Activated CD4-positive, alpha-beta T cell treated with anti-CD3 and anti-CD28 coated beads for 36 hours (primary cell): ENCODE measurements at regions not wholly inside any gene's neighbourhood (a gene's known extent, or its start where the extent isn't known, plus 50 kb on each side); places are given as distances from the start of the nearest gene placed in this dataset.

ENCODE experiments used
- ATAC-seq: fragments of 200-7000 bp; cut with Tn5 transposase; one replicate; pipeline ENCODE4 v1.10.0; 2021; ENCODE audit warnings: mild to moderate bottlenecking, moderate library complexity
- CTCF ChIA-PET: fragments of 350-600 bp; sonication (Branson Sonifier 250); formaldehyde crosslinking; loops from one replicate; lab custom pipeline; 2021; ENCODE audit warnings: antibody characterized with exemption; lab: Charles Lee
- POLR2A ChIA-PET: fragments of 350-600 bp; sonication (Branson Sonifier 250); formaldehyde crosslinking; loops from one replicate; lab custom pipeline; 2021; ENCODE audit warnings: antibody characterized with exemption, inconsistent platforms; lab: Charles Lee
- DNase-seq: peaks from one replicate; pipeline ENCODE4 v3.0.0-alpha.2; 2020
- H3K27ac Mint-ChIP-seq: one replicate; pipeline ENCODE4 v1.8.0; 2021; ENCODE audit warnings: mixed read lengths
- H3K27me3 Mint-ChIP-seq: one replicate; pipeline ENCODE4 v1.8.0; 2021; ENCODE audit warnings: mixed read lengths
- H3K36me3 Mint-ChIP-seq: one replicate; pipeline ENCODE4 v1.8.0; 2021; ENCODE audit warnings: low read depth, mixed read lengths
- H3K4me1 Mint-ChIP-seq: one replicate; pipeline ENCODE4 v1.8.0; 2021; ENCODE audit warnings: mixed read lengths
- H3K4me3 Mint-ChIP-seq: one replicate; pipeline ENCODE4 v1.8.0; 2021; ENCODE audit warnings: mild to moderate bottlenecking, moderate library complexity, mixed read lengths
- H3K9me3 Mint-ChIP-seq: one replicate; pipeline ENCODE4 v1.8.0; 2021; ENCODE audit warnings: low read depth, mixed read lengths
- intact Hi-C, 2 experiments: fragments of 100-400 bp; cut with DNase I in 1 of 2; cut with micrococcal nuclease in 1 of 2; formaldehyde crosslinking; loops; one replicate each; pipeline versions ENCODE4 v1.14.2 to v1.15.1; 2022 to 2024; cut with DNase I, micrococcal nuclease

- CTCF ChIA-PET: no interaction called here
- DNase-seq: no peak
- Mint-ChIP-seq H3K9me3 (peaks cover 17% of the 10 kb centered on the region), H3K27me3 (no peaks in the 10 kb centered on the region), H3K4me3 (no peak overlapping the region), H3K36me3 (no peaks in the 10 kb centered on the region), H3K27ac (no peak overlapping the region), H3K4me1 (no peaks in the 10 kb centered on the region)
- intact Hi-C loops: no loop called here
- POLR2A ChIA-PET: no interaction called here
- ATAC-seq: no peak
These were observed 622.3 kb downstream of the SEMA5A start for GRCh38 chr5:8923526-8923925.

GRCh38 chr5:8924054-8924793, 621.7 kb downstream of the SEMA5A start:
- Mint-ChIP-seq H3K36me3 (no peaks in the 10 kb centered on the region), H3K4me3 (no peak overlapping the region), H3K27me3 (no peaks in the 10 kb centered on the region), H3K4me1 (no peaks in the 10 kb centered on the region), H3K27ac (no peak overlapping the region), H3K9me3 (peaks cover 19% of the 10 kb centered on the region)
- CTCF ChIA-PET: no interaction called here
- DNase-seq (no peak), ATAC-seq (no peak)
- intact Hi-C loops: no loop called here
- POLR2A ChIA-PET: no interaction called here

GRCh38 chr5:8930021-8930420, 615.9 kb downstream of the SEMA5A start:
- intact Hi-C loops: no loop called here
- CTCF ChIA-PET: no interaction called here
- peaks cover 8% of the 10 kb centered on the region for H3K9me3 Mint-ChIP-seq
- POLR2A ChIA-PET: no interaction called here
- H3K36me3 Mint-ChIP-seq: no peaks in the 10 kb centered on the region
- DNase-seq (no peak), ATAC-seq (no peak)
- no peaks in the 10 kb centered on the region for H3K4me1 Mint-ChIP-seq
- H3K27me3 Mint-ChIP-seq: no peaks in the 10 kb centered on the region
- H3K27ac Mint-ChIP-seq: no peak overlapping the region
- H3K4me3 Mint-ChIP-seq: no peak overlapping the region

- ChIA-PET POLR2A (no interaction called here), CTCF (no interaction called here)
- H3K4me3 Mint-ChIP-seq: no peak overlapping the region
- no peak overlapping the region for H3K27ac Mint-ChIP-seq
- DNase-seq (no peak), ATAC-seq (no peak)
- no peaks in the 10 kb centered on the region for H3K4me1 Mint-ChIP-seq
- H3K27me3 Mint-ChIP-seq: no peaks in the 10 kb centered on the region
- peaks cover 12% of the 10 kb centered on the region for H3K9me3 Mint-ChIP-seq
- H3K36me3 Mint-ChIP-seq: no peaks in the 10 kb centered on the region
- intact Hi-C loops: no loop called here
These were observed 611.4 kb downstream of the SEMA5A start for GRCh38 chr5:8934455-8934854.

- Mint-ChIP-seq H3K36me3 (peaks cover 2% of the 10 kb centered on the region), H3K4me3 (no peak overlapping the region), H3K27me3 (no peaks in the 10 kb centered on the region), H3K27ac (no peak overlapping the region), H3K4me1 (no peaks in the 10 kb centered on the region), H3K9me3 (peaks cover 19% of the 10 kb centered on the region)
- POLR2A ChIA-PET: no interaction called here
- intact Hi-C loops: no loop called here
- no peak for DNase-seq
- ATAC-seq: no peak
- CTCF ChIA-PET: no interaction called here
These were observed 604.9 kb downstream of the SEMA5A start for GRCh38 chr5:8940934-8941333.

GRCh38 chr5:8943301-8943700, 602.6 kb downstream of the SEMA5A start:
- peaks cover 18% of the 10 kb centered on the region for H3K9me3 Mint-ChIP-seq
- DNase-seq: no peak
- peaks cover 2% of the 10 kb centered on the region for H3K36me3 Mint-ChIP-seq
- CTCF ChIA-PET: no interaction called here
- no peaks in the 10 kb centered on the region for H3K4me1 Mint-ChIP-seq
- no peak overlapping the region for H3K27ac Mint-ChIP-seq
- H3K27me3 Mint-ChIP-seq: no peaks in the 10 kb centered on the region
- POLR2A ChIA-PET: no interaction called here
- intact Hi-C loops: no loop called here
- no peak overlapping the region for H3K4me3 Mint-ChIP-seq
- no peak for ATAC-seq

GRCh38 chr5:8944005-8944404, 601.9 kb downstream of the SEMA5A start:
- intact Hi-C loops: no loop called here
- no peaks in the 10 kb centered on the region for H3K27me3 Mint-ChIP-seq
- POLR2A ChIA-PET: no interaction called here

GRCh38 chr5:8945972-8946371, 599.9 kb downstream of the SEMA5A start:
- CTCF ChIA-PET: no interaction called here
- DNase-seq (no peak), ATAC-seq (no peak)
- H3K9me3 Mint-ChIP-seq: peaks cover 4% of the 10 kb centered on the region
- no peaks in the 10 kb centered on the region for H3K27me3 Mint-ChIP-seq
- H3K36me3 Mint-ChIP-seq: no peaks in the 10 kb centered on the region
- no peaks in the 10 kb centered on the region for H3K4me1 Mint-ChIP-seq
- H3K27ac Mint-ChIP-seq: no peak overlapping the region
- H3K4me3 Mint-ChIP-seq: no peak overlapping the region
- intact Hi-C loops: no loop called here
- POLR2A ChIA-PET: no interaction called here

More at GRCh38 chr5:8944005-8944404, 601.9 kb downstream of the SEMA5A start:
- ATAC-seq (no peak), DNase-seq (no peak)
- Mint-ChIP-seq H3K27ac (no peak overlapping the region), H3K9me3 (peaks cover 16% of the 10 kb centered on the region), H3K4me3 (no peak overlapping the region), H3K4me1 (no peaks in the 10 kb centered on the region), H3K36me3 (peaks cover 2% of the 10 kb centered on the region)
- CTCF ChIA-PET: no interaction called here

- intact Hi-C loops: no loop called here
- Mint-ChIP-seq H3K9me3 (peaks cover 2% of the 10 kb centered on the region), H3K27ac (no peak overlapping the region), H3K27me3 (no peaks in the 10 kb centered on the region), H3K36me3 (no peaks in the 10 kb centered on the region), H3K4me3 (no peak overlapping the region), H3K4me1 (no peaks in the 10 kb centered on the region)
- ChIA-PET CTCF (no interaction called here), POLR2A (no interaction called here)
- no peak for ATAC-seq
- no peak for DNase-seq
These were observed 596.0 kb downstream of the SEMA5A start for GRCh38 chr5:8949908-8950307.

- H3K4me3 Mint-ChIP-seq: no peak overlapping the region
- peaks cover 2% of the 10 kb centered on the region for H3K9me3 Mint-ChIP-seq
- ATAC-seq (no peak), DNase-seq (no peak)
- H3K27me3 Mint-ChIP-seq: no peaks in the 10 kb centered on the region
- H3K36me3 Mint-ChIP-seq: no peaks in the 10 kb centered on the region
- intact Hi-C loops: no loop called here
- ChIA-PET CTCF (no interaction called here), POLR2A (no interaction called here)
- no peak overlapping the region for H3K27ac Mint-ChIP-seq
- no peaks in the 10 kb centered on the region for H3K4me1 Mint-ChIP-seq
These were observed 593.7 kb downstream of the SEMA5A start for GRCh38 chr5:8952147-8952546.

GRCh38 chr5:8953016-8953415, 592.9 kb downstream of the SEMA5A start:
- Mint-ChIP-seq H3K4me1 (no peaks in the 10 kb centered on the region), H3K9me3 (peaks cover 2% of the 10 kb centered on the region), H3K27ac (no peak overlapping the region), H3K27me3 (no peaks in the 10 kb centered on the region), H3K36me3 (no peaks in the 10 kb centered on the region), H3K4me3 (no peak overlapping the region)
- CTCF ChIA-PET: no interaction called here
- intact Hi-C loops: no loop called here
- POLR2A ChIA-PET: no interaction called here
- ATAC-seq (no peak), DNase-seq (no peak)

GRCh38 chr5:8953911-8954438, 591.9 kb downstream of the SEMA5A start:
- no peak for ATAC-seq
- no peak overlapping the region for H3K27ac Mint-ChIP-seq
- intact Hi-C loops: no loop called here
- ChIA-PET POLR2A (no interaction called here), CTCF (no interaction called here)
- H3K27me3 Mint-ChIP-seq: no peaks in the 10 kb centered on the region
- no peaks in the 10 kb centered on the region for H3K36me3 Mint-ChIP-seq
- H3K4me3 Mint-ChIP-seq: no peak overlapping the region
- no peaks in the 10 kb centered on the region for H3K4me1 Mint-ChIP-seq
- peaks cover 2% of the 10 kb centered on the region for H3K9me3 Mint-ChIP-seq
- DNase-seq: no peak
